MM.1S (cell line): ENCODE measurements at regions not wholly inside any gene's neighbourhood (a gene's known extent, or its start where the extent isn't known, plus 50 kb on each side); places are given as distances from the start of the nearest gene placed in this dataset.
"Not testable (repeated sequence)": the region's sequence is repeated elsewhere in the genome, so short reads cannot be mapped to it uniquely, and the experiment has no call there.

Source experiments
- DNase-seq: peaks from one replicate; pipeline ENCODE4 v3.0.0-alpha.2; 2015
- H2AFZ ChIP-seq: fragments of 300-600 bp; sonication (generic); 2 replicates; pipeline ENCODE4 v1.6.0; 2016; ENCODE audit warnings: antibody characterized with exemption, low read length
- H3F3A ChIP-seq: fragments of 300-600 bp; sonication (generic); 2 replicates; pipeline ENCODE4 v1.6.1; 2016; ENCODE audit warnings: mild to moderate bottlenecking, antibody characterized with exemption, low read length, moderate library complexity, mixed read lengths; ENCODE audit not compliant: insufficient read depth
- H3K27ac ChIP-seq: fragments of 300-600 bp; sonication (generic); 2 replicates; pipeline ENCODE4 v1.5.1; 2016; ENCODE audit warnings: mild to moderate bottlenecking, low read length
- H3K27me3 ChIP-seq: fragments of 300-600 bp; sonication (generic); replicated peaks from 2 replicates; pipeline ENCODE4 v1.6.0; 2016; ENCODE audit warnings: low read length; ENCODE audit not compliant: insufficient read depth
- H3K36me3 ChIP-seq: fragments of 300-600 bp; sonication (generic); replicated peaks from 2 replicates; pipeline ENCODE4 v1.6.1; 2016; ENCODE audit warnings: mild to moderate bottlenecking, low read length, mixed read lengths; ENCODE audit not compliant: insufficient read depth
- H3K4me1 ChIP-seq: fragments of 300-600 bp; sonication (generic); 2 replicates; pipeline ENCODE4 v1.6.1; 2016; ENCODE audit warnings: low read length, mixed read lengths
- H3K4me2 ChIP-seq: fragments of 300-600 bp; sonication (generic); 2 replicates; pipeline ENCODE4 v1.6.0; 2016; ENCODE audit warnings: low read depth, low read length
- H3K4me3 ChIP-seq: fragments of 300-600 bp; sonication (generic); 2 replicates; pipeline ENCODE4 v1.5.1; 2016; ENCODE audit warnings: low read length, mixed read lengths
- H3K79me2 ChIP-seq: fragments of 300-600 bp; sonication (generic); 2 replicates; pipeline ENCODE4 v1.6.1; 2016; ENCODE audit warnings: mixed run types, low read length, mixed read lengths
- H3K9ac ChIP-seq: fragments of 300-600 bp; sonication (generic); 2 replicates; pipeline ENCODE4 v1.6.1; 2016; ENCODE audit warnings: low read length, mixed read lengths
- H3K9me2 ChIP-seq: fragments of 300-600 bp; sonication (generic); replicated peaks from 2 replicates; pipeline ENCODE4 v1.6.1; 2016; ENCODE audit warnings: mild to moderate bottlenecking, low read length, mixed read lengths; ENCODE audit not compliant: insufficient read depth
- H3K9me3 ChIP-seq: fragments of 300-600 bp; sonication (generic); replicated peaks from 2 replicates; pipeline ENCODE4 v1.6.1; 2016; ENCODE audit warnings: mild to moderate bottlenecking, low read length, mixed read lengths; ENCODE audit not compliant: insufficient read depth
- H4K20me1 ChIP-seq: fragments of 300-600 bp; sonication (generic); 2 replicates; pipeline ENCODE4 v1.6.1; 2016; ENCODE audit warnings: mild to moderate bottlenecking, low read length, moderate library complexity, mixed read lengths; ENCODE audit not compliant: insufficient read depth
- CTCF ChIP-seq: fragments of 300-600 bp; sonication (generic); IDR thresholded peaks from 2 replicates; pipeline ENCODE4 v1.5.1; 2016; ENCODE audit warnings: antibody characterized with exemption, low read length, mixed read lengths
- EZH2 ChIP-seq: fragments of 300-600 bp; sonication (generic); optimal IDR thresholded peaks from 2 replicates; pipeline ENCODE3; 2017; ENCODE audit warnings: low read depth, mild to moderate bottlenecking, antibody characterized with exemption, low read length, mixed read lengths
- EZH2phosphoT487 ChIP-seq: fragments of 300-600 bp; sonication (generic); IDR thresholded peaks from 2 replicates; pipeline ENCODE4 v1.6.1; 2018; ENCODE audit warnings: antibody characterized with exemption, low read length

DNA sequence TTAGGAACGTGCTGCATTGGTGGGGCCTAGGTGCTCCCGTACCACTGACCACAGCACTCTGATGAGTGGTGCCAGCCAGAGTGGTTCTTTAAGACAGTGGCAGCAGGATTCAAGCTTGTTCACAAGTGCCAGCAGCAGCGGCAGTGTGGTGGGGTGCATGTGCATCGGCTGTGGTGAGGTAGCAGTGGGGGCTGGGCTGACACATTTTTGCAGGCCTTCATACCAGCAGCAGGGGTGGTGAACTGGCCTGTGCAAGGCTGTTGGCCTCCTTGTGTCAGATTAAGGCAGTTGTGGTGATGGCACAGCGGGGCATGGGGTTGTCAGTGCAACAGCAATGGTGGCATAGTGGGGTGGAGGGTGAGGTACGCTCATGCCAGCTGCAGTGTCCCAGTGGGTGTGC lies 131.4 kb downstream of the PABPC4L start:
- Histone ChIP-seq H3K79me2 (no peaks in the 10 kb centered on the region), H3K4me1 (no peaks in the 10 kb centered on the region), H3K4me2 (no peak overlapping the region), H3K9ac (no peak overlapping the region), H3K36me3 (no peaks in the 10 kb centered on the region), H3K27ac (no peak overlapping the region), H3K4me3 (no peak overlapping the region), H3K9me3 (no peaks in the 10 kb centered on the region), H3K27me3 (no peaks in the 10 kb centered on the region), H3K9me2 (no peaks in the 10 kb centered on the region), H2AFZ (no peak overlapping the region), H3F3A (no peaks in the 10 kb centered on the region), H4K20me1 (no peaks in the 10 kb centered on the region)
- TF ChIP-seq EZH2phosphoT487 (no peak), CTCF (no peak), EZH2 (no peak)
- no peak for DNase-seq

DNA sequence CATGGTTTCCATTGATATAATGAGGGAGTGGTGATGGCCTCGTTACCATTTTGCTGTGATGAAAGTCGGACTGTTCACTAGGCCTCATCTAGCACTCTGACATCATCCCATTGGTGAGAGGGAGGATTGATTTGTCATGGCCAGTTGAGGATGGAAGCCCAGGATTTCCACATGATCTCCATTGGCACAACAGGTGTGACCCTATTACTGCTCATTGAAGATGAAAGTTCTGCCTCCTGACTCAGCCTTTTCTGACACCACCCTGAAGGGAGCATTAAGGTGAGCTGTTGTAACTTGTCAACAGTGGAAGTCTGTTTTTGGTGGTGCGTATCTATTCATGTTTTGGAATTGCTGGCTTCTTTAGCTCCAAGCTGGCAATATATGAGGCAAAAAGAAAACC lies 144.2 kb downstream of the PABPC4L start:
- Histone ChIP-seq H3K27ac (no peak overlapping the region), H3K9me2 (no peaks in the 10 kb centered on the region), H3K4me2 (no peak overlapping the region), H3F3A (no peaks in the 10 kb centered on the region), H3K4me3 (no peak overlapping the region), H3K27me3 (no peaks in the 10 kb centered on the region), H3K79me2 (no peaks in the 10 kb centered on the region), H2AFZ (no peak overlapping the region), H3K36me3 (no peaks in the 10 kb centered on the region), H4K20me1 (no peaks in the 10 kb centered on the region), H3K4me1 (no peaks in the 10 kb centered on the region), H3K9me3 (no peaks in the 10 kb centered on the region), H3K9ac (no peak overlapping the region)
- no peak for DNase-seq
- TF ChIP-seq EZH2 (no peak), EZH2phosphoT487 (no peak), CTCF (no peak)

DNA sequence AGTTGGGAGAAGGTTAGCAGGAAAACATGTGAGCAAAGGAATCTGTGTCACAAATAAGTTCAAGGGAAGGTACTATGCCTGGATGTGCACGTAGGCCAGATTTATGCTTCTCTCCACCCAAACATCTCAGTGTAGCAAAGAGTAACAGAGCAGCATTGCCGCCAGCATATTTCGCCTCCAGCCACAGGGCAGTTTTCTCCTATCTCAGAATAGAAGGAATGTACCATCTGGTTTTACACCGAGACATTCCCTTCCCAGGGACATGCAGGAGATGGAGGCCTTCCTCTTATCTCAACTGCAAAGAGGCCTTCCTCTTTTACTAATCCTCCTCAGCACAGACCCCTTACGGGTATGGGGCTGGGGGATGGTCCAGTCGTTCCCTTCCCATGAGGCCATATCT lies 155.4 kb downstream of the PABPC4L start:
- not testable (repeated sequence) for H3F3A ChIP-seq, H3K27me3 ChIP-seq, H3K36me3 ChIP-seq, H3K9me2 ChIP-seq, H3K9ac ChIP-seq, H3K4me1 ChIP-seq, H3K4me3 ChIP-seq, H3K9me3 ChIP-seq, H3K4me2 ChIP-seq, DNase-seq, H2AFZ ChIP-seq, H4K20me1 ChIP-seq, H3K27ac ChIP-seq, H3K79me2 ChIP-seq

DNA sequence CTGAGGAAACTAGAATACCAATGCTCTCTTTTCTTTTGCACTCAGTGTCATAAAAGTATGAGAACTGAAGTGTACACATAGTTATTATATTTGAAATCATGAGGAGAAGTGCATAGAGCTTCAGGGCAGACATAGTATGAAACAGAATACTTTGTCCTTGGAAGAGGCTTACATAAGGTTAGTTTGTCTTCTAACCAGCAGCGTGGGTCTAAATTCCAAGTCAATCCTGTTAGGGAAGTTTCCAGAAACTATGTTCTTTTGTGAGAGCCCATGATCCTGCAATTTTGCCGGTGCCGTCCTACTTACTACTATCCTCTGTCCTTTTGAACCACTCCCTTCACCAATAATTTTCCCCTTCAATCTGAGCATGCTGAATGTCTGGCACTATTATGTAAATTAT lies 156.2 kb downstream of the PABPC4L start:
- no peaks in the 10 kb centered on the region for H3K36me3 ChIP-seq
- H2AFZ ChIP-seq, result no peak overlapping the region
- no peak overlapping the region for H3K4me2 ChIP-seq
- no peaks in the 10 kb centered on the region for H3K79me2 ChIP-seq
- no peaks in the 10 kb centered on the region for H3K4me1 ChIP-seq
- H4K20me1 ChIP-seq, result no peaks in the 10 kb centered on the region
- no peak for TF ChIP-seq EZH2
- TF ChIP-seq CTCF, result no peak
- TF ChIP-seq EZH2phosphoT487, result no peak
- H3K27ac ChIP-seq, result no peak overlapping the region
- no peaks in the 10 kb centered on the region for H3K9me3 ChIP-seq
- H3K4me3 ChIP-seq, result no peak overlapping the region
- no peaks in the 10 kb centered on the region for H3K9me2 ChIP-seq
- no peak for DNase-seq
- H3K27me3 ChIP-seq, result no peaks in the 10 kb centered on the region
- H3K9ac ChIP-seq, result no peak overlapping the region
- no peaks in the 10 kb centered on the region for H3F3A ChIP-seq
